ENCODE measurements at regions not wholly inside any gene's neighbourhood (a gene's known extent, or its start where the extent isn't known, plus 50 kb on each side); places are given as distances from the start of the nearest gene placed in this dataset.

DNA sequence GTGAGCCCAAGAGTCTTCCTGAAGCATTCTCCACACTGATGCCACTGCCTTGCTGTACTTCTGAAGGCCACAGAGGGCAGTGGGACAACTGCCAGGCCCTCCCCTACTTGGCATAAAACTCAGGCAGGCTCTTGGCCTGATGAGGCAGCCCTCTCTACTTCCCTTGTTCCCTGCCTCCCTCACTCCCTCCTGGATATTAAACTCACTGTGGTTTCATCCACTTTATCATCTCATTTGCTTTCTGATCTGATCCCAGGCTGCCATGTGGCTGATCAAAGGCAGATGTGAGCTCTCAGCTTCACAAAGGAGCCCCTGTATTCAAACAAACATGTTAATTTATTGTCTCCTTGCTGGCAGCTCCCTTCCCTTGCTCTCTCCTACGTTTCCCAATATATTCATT lies 533.5 kb downstream of the IGSF11 start:
- Histone ChIP-seq H3K4me1 (no peaks in the 10 kb centered on the region), H3K4me3 (no peak overlapping the region), H3K27ac (no peak overlapping the region), H3K36me3 (no peaks in the 10 kb centered on the region), H3K27me3 (no peaks in the 10 kb centered on the region), H3K9me3 (no peaks in the 10 kb centered on the region)
- TF ChIP-seq POLR2A (IDR thresholded peaks at IDR 0.05): no peak
- TF ChIP-seq, protein P1, sequence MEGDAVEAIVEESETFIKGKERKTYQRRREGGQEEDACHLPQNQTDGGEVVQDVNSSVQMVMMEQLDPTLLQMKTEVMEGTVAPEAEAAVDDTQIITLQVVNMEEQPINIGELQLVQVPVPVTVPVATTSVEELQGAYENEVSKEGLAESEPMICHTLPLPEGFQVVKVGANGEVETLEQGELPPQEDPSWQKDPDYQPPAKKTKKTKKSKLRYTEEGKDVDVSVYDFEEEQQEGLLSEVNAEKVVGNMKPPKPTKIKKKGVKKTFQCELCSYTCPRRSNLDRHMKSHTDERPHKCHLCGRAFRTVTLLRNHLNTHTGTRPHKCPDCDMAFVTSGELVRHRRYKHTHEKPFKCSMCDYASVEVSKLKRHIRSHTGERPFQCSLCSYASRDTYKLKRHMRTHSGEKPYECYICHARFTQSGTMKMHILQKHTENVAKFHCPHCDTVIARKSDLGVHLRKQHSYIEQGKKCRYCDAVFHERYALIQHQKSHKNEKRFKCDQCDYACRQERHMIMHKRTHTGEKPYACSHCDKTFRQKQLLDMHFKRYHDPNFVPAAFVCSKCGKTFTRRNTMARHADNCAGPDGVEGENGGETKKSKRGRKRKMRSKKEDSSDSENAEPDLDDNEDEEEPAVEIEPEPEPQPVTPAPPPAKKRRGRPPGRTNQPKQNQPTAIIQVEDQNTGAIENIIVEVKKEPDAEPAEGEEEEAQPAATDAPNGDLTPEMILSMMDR (IDR thresholded peaks at IDR 0.05): no peak
- no peak for DNase-seq

DNA sequence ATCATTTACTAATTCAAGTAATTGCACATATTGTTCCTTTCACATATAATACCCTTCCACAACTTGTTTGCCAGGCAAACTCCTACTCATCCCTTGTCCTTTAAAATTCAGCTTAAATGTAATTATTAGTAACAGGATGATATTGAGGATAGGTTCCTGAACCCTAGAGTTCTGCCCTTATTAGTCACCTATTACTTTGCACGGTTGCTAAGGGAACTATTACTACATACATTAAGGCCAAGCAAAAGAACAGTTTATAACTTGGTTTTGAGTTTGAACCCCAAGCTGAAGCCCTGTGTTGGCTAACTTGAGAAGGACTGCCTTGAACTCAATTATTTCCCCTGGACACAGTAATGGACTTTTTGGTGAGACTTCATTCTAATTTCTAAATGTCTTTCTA lies 529.7 kb downstream of the IGSF11 start:
- DNase-seq: no peak
- Histone ChIP-seq H3K4me1 (no peaks in the 10 kb centered on the region), H3K9me3 (no peaks in the 10 kb centered on the region)

DNA sequence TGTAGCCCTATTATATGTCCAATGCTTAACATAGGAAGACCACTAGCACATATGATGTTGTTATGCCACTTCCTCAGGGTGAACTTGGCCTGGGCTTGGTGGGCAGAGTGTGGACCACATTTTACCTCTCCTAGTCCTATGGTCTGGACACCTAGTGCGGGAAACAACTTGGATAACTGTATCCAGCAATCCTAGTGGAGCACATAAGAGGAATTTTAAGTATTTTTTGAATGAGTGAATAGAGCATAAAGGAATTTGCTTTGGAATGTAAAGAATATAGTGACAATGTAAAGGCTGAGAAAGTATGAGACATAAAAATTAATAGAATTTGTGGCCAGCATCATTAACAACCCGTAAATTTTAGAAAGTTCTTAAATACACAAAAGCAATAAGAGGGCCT lies 528.9 kb downstream of the IGSF11 start:
- Histone ChIP-seq H3K4me3 (no peak overlapping the region), H3K9me3 (no peaks in the 10 kb centered on the region), H3K27me3 (no peaks in the 10 kb centered on the region), H3K36me3 (no peaks in the 10 kb centered on the region), H3K27ac (no peak overlapping the region), H3K4me1 (no peaks in the 10 kb centered on the region)
- no peak for DNase-seq
- TF ChIP-seq POLR2A (IDR thresholded peaks at IDR 0.05): no peak
- TF ChIP-seq, protein P1 (IDR thresholded peaks at IDR 0.05): no peak

More for the DNA sequence above, 529.7 kb downstream of the IGSF11 start:
- Histone ChIP-seq H3K27ac (no peak overlapping the region), H3K36me3 (no peaks in the 10 kb centered on the region), H3K27me3 (no peaks in the 10 kb centered on the region), H3K4me3 (no peak overlapping the region)
- TF ChIP-seq, protein P1 (IDR thresholded peaks at IDR 0.05): no peak
- TF ChIP-seq POLR2A (IDR thresholded peaks at IDR 0.05): no peak

DNA sequence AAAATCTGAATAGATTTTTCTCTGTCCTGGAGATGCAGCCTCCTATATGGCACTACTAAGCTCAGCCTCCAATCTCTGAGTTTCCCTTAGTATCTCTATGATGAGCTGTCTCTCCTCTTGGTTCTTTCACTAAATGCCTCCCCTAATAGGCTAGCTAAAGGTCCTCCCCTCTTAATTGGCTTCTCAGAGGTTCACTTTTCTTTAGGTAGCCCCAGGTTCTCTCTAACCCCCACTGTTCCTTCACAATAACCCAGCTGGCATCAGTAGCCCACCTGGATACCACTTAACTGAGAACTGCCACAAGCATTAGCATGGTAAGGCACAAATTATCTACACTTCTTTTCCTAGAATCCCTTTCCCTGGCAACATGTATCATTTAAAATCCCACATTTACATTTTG lies 523.2 kb downstream of the IGSF11 start:
- Histone ChIP-seq H3K36me3 (no peaks in the 10 kb centered on the region), H3K4me1 (no peaks in the 10 kb centered on the region), H3K27me3 (no peaks in the 10 kb centered on the region), H3K27ac (no peak overlapping the region), H3K4me3 (no peak overlapping the region), H3K9me3 (no peaks in the 10 kb centered on the region)
- no peak for DNase-seq
- TF ChIP-seq POLR2A (IDR thresholded peaks at IDR 0.05): no peak
- TF ChIP-seq, protein P1 (IDR thresholded peaks at IDR 0.05): no peak

DNA sequence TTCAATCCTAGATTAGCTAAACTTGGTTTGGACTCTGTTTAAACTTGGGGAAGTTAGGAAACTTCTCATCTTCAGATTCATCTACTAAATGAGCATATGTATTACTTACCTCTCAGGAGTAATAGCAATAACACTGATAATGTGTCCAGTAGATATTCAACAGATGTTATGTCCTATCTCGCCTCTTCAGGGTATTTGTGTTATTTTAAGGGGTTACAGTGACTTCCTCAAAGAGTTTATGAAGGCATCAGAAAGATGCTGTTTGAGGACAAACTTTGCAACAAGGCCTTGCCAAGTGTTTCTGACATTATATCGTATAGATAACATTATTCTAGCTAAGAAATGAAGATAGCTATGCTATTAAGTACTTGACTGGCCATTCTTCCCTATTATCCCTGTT lies 522.3 kb downstream of the IGSF11 start:
- H3K36me3 ChIP-seq: no peaks in the 10 kb centered on the region
- no peak overlapping the region for H3K4me3 ChIP-seq
- no peak for DNase-seq
- H3K27ac ChIP-seq: no peak overlapping the region
- H3K9me3 ChIP-seq: peaks cover 0 to 3% (median 0%) of the 10 kb centered on the region in 4 donors
- H3K4me1 ChIP-seq: no peaks in the 10 kb centered on the region
- no peaks in the 10 kb centered on the region for H3K27me3 ChIP-seq
- TF ChIP-seq, protein P1 (IDR thresholded peaks at IDR 0.05): no peak
- TF ChIP-seq POLR2A (IDR thresholded peaks at IDR 0.05): no peak

DNA sequence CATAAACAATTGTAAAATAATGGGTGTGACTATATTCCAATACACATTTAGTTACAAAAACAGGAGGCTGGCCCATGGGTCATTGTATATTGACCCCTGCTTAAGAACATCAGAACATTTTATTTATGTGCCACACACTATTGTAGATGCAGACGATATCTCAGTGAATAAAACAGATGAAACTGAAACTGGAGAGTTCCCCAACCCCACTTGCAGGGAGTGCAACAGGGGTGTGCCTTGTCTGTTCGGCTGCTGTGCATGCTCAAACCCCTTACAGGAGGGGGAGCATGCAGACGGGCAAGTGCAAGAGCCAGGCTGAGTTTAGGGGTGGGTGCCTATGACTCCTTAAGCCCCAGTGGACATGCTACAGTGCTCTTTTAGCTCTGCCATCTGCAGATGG lies 509.6 kb downstream of the IGSF11 start:
- Histone ChIP-seq H3K36me3 (no peaks in the 10 kb centered on the region), H3K4me1 (no peaks in the 10 kb centered on the region), H3K27ac (no peak overlapping the region), H3K27me3 (no peaks in the 10 kb centered on the region), H3K4me3 (no peak overlapping the region), H3K9me3 (no peaks in the 10 kb centered on the region)
- no peak for DNase-seq
- no peak for TF ChIP-seq POLR2A (IDR thresholded peaks at IDR 0.05)
- TF ChIP-seq, protein P1 (IDR thresholded peaks at IDR 0.05): no peak

Measured in Peyer's patch (tissue), 4 donors.